22Rv1 (cell line): ENCODE measurements at regions not wholly inside any gene's neighbourhood (a gene's known extent, or its start where the extent isn't known, plus 50 kb on each side); places are given as distances from the start of the nearest gene placed in this dataset.
"Not testable (repeated sequence)": the region's sequence is repeated elsewhere in the genome, so short reads cannot be mapped to it uniquely, and the experiment has no call there.

Experiments
- CTCF ChIP-seq: fragments of 450-650 bp; IDR thresholded peaks from 2 replicates; pipeline ENCODE4 v1.5.1; 2017; ENCODE audit warnings: mild to moderate bottlenecking
- ZFX ChIP-seq: fragments of 450-650 bp; IDR thresholded peaks from 2 replicates; pipeline ENCODE4 v1.6.1; 2017; ENCODE audit warnings: antibody characterized with exemption, borderline replicate concordance

GRCh38 chr10:107950411-107951062 lies 786.0 kb upstream of the SORCS1 start:
- not testable (repeated sequence) for TF ChIP-seq CTCF, ZFX
